Mesothelial cell of epicardium (in vitro differentiated cells): ENCODE measurements at regions not wholly inside any gene's neighbourhood (a gene's known extent, or its start where the extent isn't known, plus 50 kb on each side); places are given as distances from the start of the nearest gene placed in this dataset.

ENCODE experiments used
- DNase-seq, 2 experiments: peaks; one replicate each; pipeline ENCODE4 v3.0.0; 2021; ENCODE audit warnings: low spot score in 2 of 2; ENCODE audit not compliant: unreplicated experiment in 2 of 2
- H3K27ac Mint-ChIP-seq: 2 replicates; pipeline ENCODE4 v1.8.0; 2021; ENCODE audit warnings: mixed read lengths
- H3K27me3 Mint-ChIP-seq: 2 replicates; pipeline ENCODE4 v1.8.0; 2021; ENCODE audit warnings: low read depth, mixed read lengths
- H3K36me3 Mint-ChIP-seq: 2 replicates; pipeline ENCODE4 v1.8.0; 2021; ENCODE audit warnings: mixed read lengths
- H3K4me1 Mint-ChIP-seq: 2 replicates; pipeline ENCODE4 v1.8.0; 2021; ENCODE audit warnings: mixed read lengths
- H3K4me3 Mint-ChIP-seq: 2 replicates; pipeline ENCODE4 v1.8.0; 2021; ENCODE audit warnings: mild to moderate bottlenecking, moderate library complexity, mixed read lengths
- H3K9me3 Mint-ChIP-seq: 2 replicates; pipeline ENCODE4 v1.8.0; 2021; ENCODE audit warnings: mixed read lengths
- TF ChIP-seq, protein P1 (sequence below): fragments of 200-600 bp; sonication (generic); IDR thresholded peaks from one replicate; pipeline ENCODE4 v1.5.0; 2021; ENCODE audit warnings: antibody characterized with exemption; ENCODE audit not compliant: unreplicated experiment

GRCh38 chr11:69403556-69404215, 77.8 kb upstream of the LINC01488 start:
- Mint-ChIP-seq H3K9me3 (peaks cover 11% of the 10 kb centered on the region), H3K4me3 (no peak overlapping the region), H3K36me3 (no peaks in the 10 kb centered on the region), H3K27ac (no peak overlapping the region), H3K4me1 (peaks cover 8% of the 10 kb centered on the region), H3K27me3 (no peaks in the 10 kb centered on the region)
- TF ChIP-seq, protein P1, sequence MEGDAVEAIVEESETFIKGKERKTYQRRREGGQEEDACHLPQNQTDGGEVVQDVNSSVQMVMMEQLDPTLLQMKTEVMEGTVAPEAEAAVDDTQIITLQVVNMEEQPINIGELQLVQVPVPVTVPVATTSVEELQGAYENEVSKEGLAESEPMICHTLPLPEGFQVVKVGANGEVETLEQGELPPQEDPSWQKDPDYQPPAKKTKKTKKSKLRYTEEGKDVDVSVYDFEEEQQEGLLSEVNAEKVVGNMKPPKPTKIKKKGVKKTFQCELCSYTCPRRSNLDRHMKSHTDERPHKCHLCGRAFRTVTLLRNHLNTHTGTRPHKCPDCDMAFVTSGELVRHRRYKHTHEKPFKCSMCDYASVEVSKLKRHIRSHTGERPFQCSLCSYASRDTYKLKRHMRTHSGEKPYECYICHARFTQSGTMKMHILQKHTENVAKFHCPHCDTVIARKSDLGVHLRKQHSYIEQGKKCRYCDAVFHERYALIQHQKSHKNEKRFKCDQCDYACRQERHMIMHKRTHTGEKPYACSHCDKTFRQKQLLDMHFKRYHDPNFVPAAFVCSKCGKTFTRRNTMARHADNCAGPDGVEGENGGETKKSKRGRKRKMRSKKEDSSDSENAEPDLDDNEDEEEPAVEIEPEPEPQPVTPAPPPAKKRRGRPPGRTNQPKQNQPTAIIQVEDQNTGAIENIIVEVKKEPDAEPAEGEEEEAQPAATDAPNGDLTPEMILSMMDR = no peak
- no peak for DNase-seq

DNA sequence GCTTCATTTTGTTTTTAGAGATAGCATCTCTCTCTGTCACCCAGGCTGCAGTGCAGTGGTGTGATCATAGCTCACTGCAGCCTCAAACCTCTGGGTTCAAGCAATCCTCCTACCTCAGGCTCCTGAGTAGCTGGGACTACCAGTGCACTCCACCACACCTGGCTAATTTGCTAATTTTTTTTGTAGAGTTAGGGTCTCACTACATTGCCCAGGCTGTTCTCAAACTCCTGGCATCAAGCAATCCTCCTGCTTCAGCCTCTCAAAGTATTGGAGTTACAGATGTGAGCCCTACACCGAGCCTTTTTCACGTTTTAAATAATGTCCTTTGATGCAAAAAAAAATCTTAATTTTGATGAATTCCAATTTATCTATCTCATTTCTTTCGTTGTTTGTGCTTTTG, 75.4 kb upstream of the LINC01488 start:
- Mint-ChIP-seq H3K27ac (no peak overlapping the region), H3K4me1 (no peaks in the 10 kb centered on the region), H3K9me3 (peaks cover 11% of the 10 kb centered on the region)

GRCh38 chr11:69409812-69410645, 71.4 kb upstream of the LINC01488 start:
- Mint-ChIP-seq H3K4me3 (no peak overlapping the region), H3K4me1 (no peaks in the 10 kb centered on the region), H3K36me3 (no peaks in the 10 kb centered on the region), H3K27ac (no peak overlapping the region), H3K9me3 (peaks cover 5% of the 10 kb centered on the region), H3K27me3 (no peaks in the 10 kb centered on the region)
- DNase-seq = no peak
- TF ChIP-seq, protein P1 = no peak

More for the DNA sequence above, 75.4 kb upstream of the LINC01488 start:
- TF ChIP-seq, protein P1 = no peak
- DNase-seq = no peak
- no peak overlapping the region for H3K4me3 Mint-ChIP-seq
- H3K36me3 Mint-ChIP-seq = no peaks in the 10 kb centered on the region
- no peaks in the 10 kb centered on the region for H3K27me3 Mint-ChIP-seq

DNA sequence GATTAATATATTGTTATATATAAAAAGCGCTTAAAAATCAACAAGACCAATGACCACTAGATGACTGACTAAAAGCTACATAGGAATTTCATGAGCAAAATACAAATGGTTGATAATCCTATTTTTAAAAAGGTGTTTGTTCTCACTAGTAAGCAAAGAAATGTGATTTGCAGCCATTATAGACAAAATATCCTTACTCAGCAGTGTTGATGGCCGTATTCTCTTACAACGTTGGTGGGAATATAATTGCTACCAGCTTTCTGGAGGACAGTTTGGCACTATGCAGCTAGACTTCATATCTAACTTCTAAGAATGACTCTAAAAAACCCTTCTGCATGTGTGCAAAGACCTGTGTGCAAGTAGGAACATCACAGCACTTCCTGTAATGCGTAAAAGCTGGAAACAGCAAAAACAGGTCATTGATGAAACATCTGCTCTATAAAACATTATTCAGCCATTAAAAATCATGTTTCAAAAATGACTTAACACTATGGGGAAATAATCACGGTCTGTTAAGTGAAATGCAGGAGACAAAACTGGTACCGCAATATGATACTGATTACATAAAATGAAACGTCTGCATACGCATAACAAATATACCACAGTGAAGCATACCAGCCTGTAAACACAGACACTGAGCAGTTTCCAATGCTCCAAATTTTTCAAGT, 70.1 kb upstream of the LINC01488 start:
- Mint-ChIP-seq H3K36me3 (no peaks in the 10 kb centered on the region), H3K4me1 (no peaks in the 10 kb centered on the region), H3K4me3 (no peak overlapping the region), H3K27me3 (no peaks in the 10 kb centered on the region), H3K27ac (no peak overlapping the region), H3K9me3 (peaks cover 5% of the 10 kb centered on the region)
- TF ChIP-seq, protein P1 = no peak
- DNase-seq = no peak

DNA sequence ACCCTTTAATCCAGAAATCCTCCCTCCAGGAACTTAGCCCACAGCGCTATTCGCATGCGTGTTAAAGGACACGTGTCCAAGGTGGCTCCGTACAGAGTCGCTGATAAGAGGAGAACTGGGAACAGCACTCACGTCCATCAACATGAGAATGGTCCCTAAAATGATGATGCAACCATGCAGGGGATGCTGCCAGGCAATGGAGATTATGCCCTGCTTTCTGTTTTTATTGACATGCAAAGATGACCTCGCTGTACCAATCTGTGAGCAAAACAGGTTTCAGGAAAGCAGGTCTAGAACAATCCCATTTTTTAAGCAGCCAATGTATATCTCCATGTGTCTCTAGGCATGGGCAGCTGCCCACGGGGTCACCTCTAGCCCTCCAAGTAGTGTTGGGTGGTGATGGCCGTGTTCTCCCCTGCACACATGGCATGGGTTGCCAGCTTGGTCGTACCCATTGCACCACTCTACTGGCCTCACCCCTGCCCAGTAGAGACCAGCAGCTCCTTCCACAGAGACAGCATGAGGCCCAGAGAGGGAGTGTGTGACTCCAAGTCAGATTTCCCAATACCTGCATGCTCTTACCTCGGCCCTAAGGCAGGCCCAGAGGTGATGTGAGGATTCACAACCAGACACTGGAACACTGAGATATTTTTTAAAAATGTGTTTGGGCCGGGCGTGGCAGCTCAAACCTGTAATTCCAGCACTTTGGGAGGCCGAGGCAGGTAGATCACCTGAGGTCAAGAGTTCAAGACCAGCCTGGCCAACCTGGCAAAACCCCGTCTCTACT, 68.3 kb upstream of the LINC01488 start:
- Mint-ChIP-seq H3K27ac (no peak overlapping the region), H3K9me3 (peaks cover 5% of the 10 kb centered on the region), H3K4me3 (no peak overlapping the region), H3K4me1 (peaks cover 10% of the 10 kb centered on the region), H3K36me3 (no peaks in the 10 kb centered on the region), H3K27me3 (no peaks in the 10 kb centered on the region)
- no peak for DNase-seq
- TF ChIP-seq, protein P1 = no peak
